Stimulated activated CD8-positive, alpha-beta memory T cell treated with anti-CD3 and anti-CD28 coated beads, Interleukin-2, amount 100 ng/mL, for 48 hours (primary cell): ENCODE measurements at regions not wholly inside any gene's neighbourhood (a gene's known extent, or its start where the extent isn't known, plus 50 kb on each side); places are given as distances from the start of the nearest gene placed in this dataset.

Source experiments
- DNase-seq, 2 donors: peaks; one replicate each; pipeline ENCODE4 v3.0.0-alpha.2; 2020; ENCODE audit warnings: low read depth in 2 of 2

DNA sequence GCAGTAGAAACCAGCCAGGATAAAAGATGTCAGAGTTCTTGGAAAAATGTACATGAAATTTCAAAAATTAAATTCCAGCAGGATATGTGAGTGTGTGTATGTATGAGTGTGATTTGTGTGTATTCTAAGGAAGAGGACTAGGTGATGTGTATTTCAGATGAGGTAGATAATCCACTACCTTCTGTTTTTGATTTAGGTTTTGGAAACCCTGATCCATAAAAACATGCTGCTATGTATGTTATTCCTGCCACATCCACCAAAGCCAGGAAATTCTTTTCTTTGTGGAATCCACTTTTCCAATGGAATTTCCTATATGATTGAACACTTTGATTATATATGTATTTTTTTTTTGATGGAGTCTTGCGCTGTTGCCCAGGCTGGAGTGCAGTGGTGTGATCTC lies 276.9 kb downstream of the UQCRFS1 start:
- no peak for DNase-seq

DNA sequence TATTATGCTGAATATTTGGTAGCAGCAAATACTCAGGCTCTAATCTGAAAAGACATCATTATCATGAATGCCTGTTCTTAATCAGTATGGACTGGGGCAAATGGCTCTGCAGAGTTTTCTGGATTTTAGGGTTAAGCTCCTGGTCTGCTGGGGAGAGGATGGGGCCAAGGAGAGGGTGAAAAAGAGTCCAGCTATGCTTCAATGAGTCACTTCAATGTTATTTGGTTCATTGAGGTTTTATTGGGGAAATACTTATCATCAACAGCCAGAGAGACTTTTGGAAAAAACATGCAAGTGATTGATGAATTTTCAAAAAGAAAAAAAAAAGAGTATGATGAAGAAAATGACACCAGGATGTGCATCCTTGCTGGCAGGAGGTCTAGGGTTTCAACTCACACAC lies 278.3 kb downstream of the UQCRFS1 start:
- no peak for DNase-seq

DNA sequence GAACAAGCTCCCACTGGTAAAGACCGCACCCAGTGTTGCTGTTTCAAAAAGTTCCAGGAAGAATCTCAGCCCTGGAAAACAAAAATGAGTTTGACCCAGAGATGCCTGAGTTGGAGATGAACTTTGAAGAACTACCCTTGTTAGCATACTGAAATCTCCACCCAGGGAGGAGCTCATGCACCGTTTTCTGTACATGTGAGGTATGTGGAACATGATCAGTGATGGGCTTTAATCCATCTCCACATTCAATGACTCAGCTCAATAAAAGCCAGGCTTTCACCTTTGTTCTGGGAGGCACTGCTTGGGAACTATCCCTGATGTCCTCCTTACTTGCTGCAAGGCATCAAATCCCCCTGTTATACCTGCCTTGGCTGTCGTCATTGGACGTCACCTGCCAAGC lies 279.9 kb downstream of the UQCRFS1 start:
- DNase-seq: no peak

DNA sequence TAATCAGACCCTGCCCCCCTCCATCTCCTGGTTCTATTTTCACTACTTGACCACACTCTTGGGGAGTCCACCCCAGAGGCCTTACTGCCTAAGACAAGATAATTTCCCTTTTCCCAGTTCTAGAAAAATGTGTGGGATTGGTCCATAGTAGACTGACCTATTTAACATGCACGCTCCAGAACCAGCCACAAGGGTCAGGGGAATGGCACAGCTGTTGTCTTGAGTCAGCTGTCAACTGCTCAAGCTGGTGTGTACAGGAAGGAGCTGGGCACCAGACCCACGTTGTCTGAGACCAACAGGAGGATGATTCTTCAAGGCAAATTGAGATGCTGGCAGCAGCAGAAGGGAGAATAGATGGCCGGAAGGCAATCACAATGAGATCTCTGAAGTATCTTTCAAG lies 280.5 kb downstream of the UQCRFS1 start:
- no peak for DNase-seq

DNA sequence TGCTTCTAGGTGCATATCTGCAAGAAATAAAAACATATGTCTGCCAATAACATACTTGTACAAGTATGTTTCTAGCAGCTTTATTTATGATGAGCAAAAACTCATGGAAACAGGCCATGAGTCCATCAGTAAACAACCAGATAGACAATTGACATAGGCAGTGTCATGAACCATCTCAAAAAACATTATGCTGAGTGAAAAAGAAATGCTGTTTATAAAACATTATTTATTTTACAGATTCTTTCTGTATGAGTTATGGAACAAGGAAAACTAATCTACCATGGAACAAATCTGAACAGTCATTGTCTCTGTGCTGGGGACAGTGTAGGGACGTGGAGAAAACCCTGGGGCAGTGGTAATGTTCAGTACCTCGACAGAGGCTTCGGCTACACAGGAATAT lies 283.9 kb downstream of the UQCRFS1 start:
- DNase-seq: no peak

DNA sequence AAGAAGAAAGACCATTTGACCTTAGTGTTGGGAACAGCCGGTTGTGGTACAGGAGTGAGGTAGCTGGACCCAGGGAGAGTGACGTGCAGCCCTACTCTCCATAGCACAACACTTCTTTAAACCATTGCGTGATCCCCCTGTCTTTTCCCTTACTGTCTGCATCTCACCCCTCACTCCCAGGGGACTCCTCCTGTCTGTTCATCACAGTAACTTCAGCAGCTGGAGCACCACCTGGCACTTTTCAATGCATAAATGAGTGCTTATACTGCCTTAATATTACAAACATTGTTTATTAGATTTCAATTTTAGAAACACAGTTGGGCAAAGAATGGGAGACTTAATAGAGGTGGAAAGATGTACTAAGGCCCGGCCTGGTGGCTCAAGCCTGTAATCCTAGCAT lies 285.5 kb downstream of the UQCRFS1 start:
- DNase-seq: no peak

- DNase-seq: no peak
These were observed 292.5 kb downstream of the UQCRFS1 start for GRCh38 chr19:28920269-28921066.

GRCh38 chr19:28917621-28918020 lies 295.3 kb downstream of the UQCRFS1 start:
- no peak for DNase-seq

DNA sequence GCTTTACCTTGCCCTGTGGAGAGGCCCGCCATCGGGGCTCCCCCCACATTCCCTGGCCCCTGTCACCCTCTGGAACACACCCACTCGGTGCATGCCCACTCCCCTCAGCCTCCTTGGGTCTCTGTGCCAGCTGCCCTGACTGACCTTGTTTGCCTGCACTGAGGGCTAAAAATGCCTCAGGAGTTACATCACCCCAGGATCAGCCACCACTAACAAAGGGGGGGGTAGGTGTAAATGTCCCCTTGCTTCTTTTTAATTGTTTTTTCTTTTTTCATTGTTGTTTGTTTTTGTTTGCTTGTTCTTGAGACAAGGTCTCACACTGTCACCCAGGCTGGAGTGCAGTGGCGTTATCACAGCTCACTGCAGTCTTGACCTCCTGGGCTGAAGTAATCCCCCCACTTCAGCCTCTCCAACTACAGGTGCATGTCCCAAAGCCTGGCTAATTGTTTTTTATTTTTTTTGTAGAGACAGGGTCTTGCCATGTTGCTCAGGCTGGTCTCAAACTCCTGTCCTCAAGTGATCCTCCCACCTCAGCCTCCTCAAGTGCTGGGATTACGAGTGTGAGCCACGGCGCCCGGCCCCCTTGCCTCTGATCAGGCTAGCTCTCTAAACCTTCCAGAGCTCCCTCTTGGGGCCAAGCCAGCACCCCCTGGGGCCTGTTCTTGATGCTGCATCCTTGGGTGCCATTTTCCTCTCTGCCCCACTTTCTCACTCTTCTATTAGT lies 297.1 kb downstream of the UQCRFS1 start:
- DNase-seq: no peak

DNA sequence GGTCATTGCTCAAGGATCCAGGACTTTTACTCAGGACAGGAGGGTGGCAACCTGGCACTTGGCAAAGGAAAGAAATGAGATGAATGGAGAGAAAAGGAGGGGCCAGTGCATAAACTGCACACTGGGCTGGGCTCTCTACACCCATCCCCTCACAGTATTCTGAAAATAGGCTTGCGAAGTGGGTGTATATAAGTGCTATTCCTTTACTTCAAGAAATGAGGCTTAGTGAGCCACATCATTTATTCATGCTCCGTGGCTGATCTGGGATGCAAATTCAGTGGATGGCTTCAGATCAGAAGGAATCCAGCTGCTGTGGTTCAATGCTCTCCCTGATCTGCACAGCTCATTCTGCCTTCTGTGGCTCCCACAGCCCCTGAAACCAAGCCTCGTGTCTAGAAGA lies 297.7 kb downstream of the UQCRFS1 start:
- no peak for DNase-seq

DNA sequence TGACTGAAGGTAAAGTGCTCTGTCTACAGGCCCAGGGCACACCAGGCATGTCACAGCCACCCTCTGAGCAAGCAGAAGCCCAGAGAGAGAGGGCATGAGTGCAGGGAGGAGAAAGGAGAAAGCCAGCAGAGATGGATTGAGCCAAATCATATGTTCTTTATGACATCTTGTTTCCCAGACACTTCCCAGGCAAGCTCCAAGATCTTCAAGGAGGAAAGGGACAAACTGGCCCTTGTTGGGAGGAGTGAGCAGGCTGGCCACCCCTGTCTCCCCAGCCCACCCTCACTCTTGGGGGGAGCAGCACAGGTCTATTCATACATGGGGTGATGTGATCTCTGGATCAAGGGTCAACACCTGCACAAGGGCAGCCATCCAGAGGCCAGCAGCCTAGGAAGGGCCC lies 298.8 kb downstream of the UQCRFS1 start:
- no peak for DNase-seq

- DNase-seq: no peak
These were observed 299.3 kb downstream of the UQCRFS1 start for GRCh38 chr19:28913626-28914025.

DNA sequence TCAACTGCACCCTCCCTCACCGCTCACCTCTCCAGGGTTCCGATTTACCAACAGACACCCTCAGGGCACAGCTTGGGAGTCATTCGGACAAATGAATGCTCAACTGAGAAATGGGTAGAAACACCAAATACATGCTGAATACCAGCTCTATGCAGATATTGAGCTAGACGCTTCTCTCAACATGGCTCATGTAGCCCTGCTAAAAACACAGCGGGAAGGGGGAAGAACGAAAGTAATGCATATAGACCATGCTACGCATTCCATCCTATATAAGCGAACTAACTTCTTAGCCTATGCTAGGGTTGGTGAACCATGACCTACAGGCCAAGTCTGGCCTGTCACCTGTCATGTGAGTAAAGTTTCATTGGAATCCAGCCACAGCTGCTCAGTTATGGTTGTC lies 304.0 kb downstream of the UQCRFS1 start:
- DNase-seq: no peak

- no peak for DNase-seq
These were observed 305.4 kb downstream of the UQCRFS1 start for GRCh38 chr19:28907534-28907933.

GRCh38 chr19:28905996-28906395 lies 307.0 kb downstream of the UQCRFS1 start:
- no peak for DNase-seq

- no peak for DNase-seq
These were observed 313.2 kb downstream of the UQCRFS1 start for GRCh38 chr19:28899703-28900102.

DNA sequence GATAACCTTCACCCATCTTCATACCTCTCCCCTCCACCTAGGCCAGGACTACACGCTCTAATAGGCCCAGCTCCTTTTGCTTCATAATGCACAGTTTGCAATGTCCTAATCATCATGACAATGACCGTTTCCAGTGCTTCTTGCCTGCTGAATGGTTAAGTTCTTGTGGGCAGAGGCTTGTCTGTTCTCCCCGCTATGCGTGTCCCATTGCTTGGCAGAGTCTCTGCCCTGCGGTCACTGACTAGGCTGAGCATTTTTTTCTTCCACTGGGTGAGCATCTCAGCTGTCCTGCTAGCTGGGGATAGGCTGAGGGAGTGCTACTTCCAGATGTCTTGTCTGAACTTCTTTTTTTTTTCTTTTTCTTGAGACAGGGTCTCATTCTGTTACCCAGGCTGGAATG lies 314.7 kb downstream of the UQCRFS1 start:
- no peak for DNase-seq

- no peak for DNase-seq
These were observed 322.8 kb downstream of the UQCRFS1 start for GRCh38 chr19:28889941-28890670.

DNA sequence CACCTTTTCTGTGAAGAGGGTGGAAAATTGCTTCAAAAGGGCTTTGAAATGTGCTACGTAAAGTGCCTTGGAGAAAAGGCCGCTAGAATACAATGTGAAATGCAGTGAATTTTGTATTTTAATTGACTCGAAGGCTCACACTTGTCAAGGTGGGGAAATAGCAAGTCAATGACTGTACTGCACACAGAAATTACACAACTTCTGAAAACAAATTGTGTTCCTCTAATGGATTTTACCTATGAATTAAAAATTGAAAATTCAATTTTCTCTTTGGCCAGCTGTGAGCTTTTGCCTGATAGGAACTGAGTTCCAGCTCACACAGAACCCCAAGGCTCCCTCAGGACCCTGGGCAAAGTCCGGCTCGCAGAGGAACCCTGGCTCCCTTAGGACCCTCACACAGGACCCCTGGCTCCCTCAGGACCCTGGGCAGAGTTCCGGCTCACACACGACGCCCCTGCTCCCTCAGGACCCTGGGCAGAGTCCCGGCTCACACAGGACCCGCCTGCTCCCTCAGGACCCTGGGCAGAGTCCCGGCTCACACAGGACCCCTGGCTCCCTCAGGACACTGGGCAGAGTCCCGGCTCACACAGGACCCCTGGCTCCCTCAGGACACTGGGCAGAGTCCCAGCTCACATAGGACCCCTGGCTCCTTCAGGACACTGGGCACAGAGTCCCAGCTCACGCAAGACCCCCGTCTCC lies 324.9 kb downstream of the UQCRFS1 start:
- DNase-seq: no peak

DNA sequence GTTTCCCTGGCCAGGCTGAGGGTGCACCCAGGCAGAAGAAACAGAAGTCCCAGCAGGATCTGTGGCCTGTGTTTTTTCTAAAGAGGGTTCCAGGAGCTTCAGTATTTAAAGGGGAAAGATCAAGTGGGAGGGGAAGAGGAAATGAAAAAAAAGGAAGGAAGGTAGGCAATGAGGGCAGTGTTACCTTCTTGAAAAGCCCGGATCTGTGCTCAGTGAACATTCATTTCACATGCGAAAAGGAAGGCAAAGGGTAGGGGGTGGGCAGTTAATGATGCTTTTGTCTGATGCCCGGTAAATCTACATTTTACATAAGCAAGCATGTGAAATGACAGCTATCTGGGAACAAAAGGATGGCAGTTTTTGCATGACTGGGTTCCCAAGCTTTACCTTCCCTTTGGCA lies 326.2 kb downstream of the UQCRFS1 start:
- no peak for DNase-seq

DNA sequence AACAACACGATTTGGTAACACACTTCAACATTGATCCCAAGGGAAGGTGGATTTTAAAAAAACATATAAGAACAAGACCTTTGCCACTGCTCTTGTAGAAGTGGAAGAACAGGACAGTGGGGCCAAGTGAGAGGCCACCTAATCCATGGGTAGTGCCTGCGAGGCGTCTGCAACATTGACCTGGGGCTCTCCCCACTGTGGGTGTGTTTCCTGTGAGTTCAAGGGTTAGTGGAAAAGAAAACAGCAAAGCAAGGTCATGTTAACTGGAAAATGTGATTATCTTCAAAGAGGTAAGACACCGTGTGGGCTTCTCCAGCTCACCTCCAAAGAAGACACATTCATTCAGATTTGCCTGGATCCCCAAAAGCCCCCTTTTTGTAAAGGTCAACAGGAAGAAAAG lies 327.0 kb downstream of the UQCRFS1 start:
- no peak for DNase-seq
